ENCODE measurements at regions not wholly inside any gene's neighbourhood (a gene's known extent, or its start where the extent isn't known, plus 50 kb on each side); places are given as distances from the start of the nearest gene placed in this dataset.

- TF ChIP-seq CTCF (IDR thresholded peaks at IDR 0.05): no peak
- no peak for TF ChIP-seq POLR2A (IDR thresholded peaks at IDR 0.05)
Measured at GRCh38 chr2:236367506-236368289, 103.5 kb upstream of the ASB18 start.

Measured in thyroid gland (tissue), 4 donors.